Retinal pigment epithelial cell (primary cell): ENCODE measurements at regions not wholly inside any gene's neighbourhood (a gene's known extent, or its start where the extent isn't known, plus 50 kb on each side); places are given as distances from the start of the nearest gene placed in this dataset.

ENCODE experiments used
- DNase-seq: peaks from one replicate; pipeline ENCODE4 v3.0.0-alpha.2; 2010; ENCODE audit warnings: low read depth
- H3K4me3 ChIP-seq: 2 replicates; pipeline ENCODE4 v1.5.1; 2011; ENCODE audit warnings: mild to moderate bottlenecking, low read length, control low read depth, moderate library complexity
- CTCF ChIP-seq: conservative IDR thresholded peaks from 2 replicates; pipeline ENCODE4 v1.5.1; 2011; ENCODE audit warnings: low read depth, low read length, control low read depth, inconsistent platforms

- no peak overlapping the region for H3K4me3 ChIP-seq
- DNase-seq: no peak
- no peak for TF ChIP-seq CTCF
Measured at GRCh38 chr10:107545717-107546116, 381.2 kb upstream of the SORCS1 start.

- H3K4me3 ChIP-seq: no peak overlapping the region
- DNase-seq: no peak
- no peak for TF ChIP-seq CTCF
Measured at GRCh38 chr10:107544706-107545520, 380.4 kb upstream of the SORCS1 start.

- no peak for TF ChIP-seq CTCF
- DNase-seq: no peak
- H3K4me3 ChIP-seq: no peak overlapping the region
Measured at GRCh38 chr10:107542607-107543006, 378.1 kb upstream of the SORCS1 start.

GRCh38 chr10:107542016-107542415 lies 377.5 kb upstream of the SORCS1 start:
- TF ChIP-seq CTCF: no peak
- no peak for DNase-seq
- H3K4me3 ChIP-seq: no peak overlapping the region

GRCh38 chr10:107540981-107541380 lies 376.5 kb upstream of the SORCS1 start:
- no peak for TF ChIP-seq CTCF
- DNase-seq: no peak
- H3K4me3 ChIP-seq: no peak overlapping the region

GRCh38 chr10:107529350-107529749 lies 364.8 kb upstream of the SORCS1 start:
- H3K4me3 ChIP-seq: no peak overlapping the region
- no peak for DNase-seq
- no peak for TF ChIP-seq CTCF

GRCh38 chr10:107520348-107520747 lies 355.8 kb upstream of the SORCS1 start:
- no peak for DNase-seq
- no peak for TF ChIP-seq CTCF
- H3K4me3 ChIP-seq: no peak overlapping the region
